Retinal pigment epithelial cell (primary cell): ENCODE measurements at regions not wholly inside any gene's neighbourhood (a gene's known extent, or its start where the extent isn't known, plus 50 kb on each side); places are given as distances from the start of the nearest gene placed in this dataset.

Source experiments
- DNase-seq: peaks from one replicate; pipeline ENCODE4 v3.0.0-alpha.2; 2010; ENCODE audit warnings: low read depth
- H3K4me3 ChIP-seq: 2 replicates; pipeline ENCODE4 v1.5.1; 2011; ENCODE audit warnings: mild to moderate bottlenecking, low read length, control low read depth, moderate library complexity
- TF ChIP-seq, protein P1 (sequence below): conservative IDR thresholded peaks from 2 replicates; pipeline ENCODE4 v1.5.1; 2011; ENCODE audit warnings: low read depth, low read length, control low read depth, inconsistent platforms

DNA sequence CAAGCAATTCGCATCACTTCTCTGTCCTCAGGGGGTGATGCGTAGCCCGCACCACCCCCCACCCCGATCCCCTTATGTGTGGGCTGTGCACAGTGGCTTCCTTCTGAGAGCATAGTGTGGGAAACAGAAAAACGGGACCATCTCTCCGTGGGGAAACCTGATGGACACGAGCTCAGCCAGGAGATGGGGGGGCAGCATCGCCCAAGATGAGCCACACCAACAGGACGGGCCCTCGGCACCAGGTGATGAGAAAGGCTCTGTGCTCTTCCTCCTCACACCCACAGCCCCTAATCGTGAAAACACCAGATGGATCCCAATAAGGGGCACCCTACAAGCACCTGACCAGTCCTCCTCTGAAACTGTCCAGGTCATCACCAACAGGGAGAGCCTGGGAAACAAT lies 153.6 kb downstream of the SHANK2 start:
- H3K4me3 ChIP-seq: no peak overlapping the region
- no peak for DNase-seq
- TF ChIP-seq, protein P1, sequence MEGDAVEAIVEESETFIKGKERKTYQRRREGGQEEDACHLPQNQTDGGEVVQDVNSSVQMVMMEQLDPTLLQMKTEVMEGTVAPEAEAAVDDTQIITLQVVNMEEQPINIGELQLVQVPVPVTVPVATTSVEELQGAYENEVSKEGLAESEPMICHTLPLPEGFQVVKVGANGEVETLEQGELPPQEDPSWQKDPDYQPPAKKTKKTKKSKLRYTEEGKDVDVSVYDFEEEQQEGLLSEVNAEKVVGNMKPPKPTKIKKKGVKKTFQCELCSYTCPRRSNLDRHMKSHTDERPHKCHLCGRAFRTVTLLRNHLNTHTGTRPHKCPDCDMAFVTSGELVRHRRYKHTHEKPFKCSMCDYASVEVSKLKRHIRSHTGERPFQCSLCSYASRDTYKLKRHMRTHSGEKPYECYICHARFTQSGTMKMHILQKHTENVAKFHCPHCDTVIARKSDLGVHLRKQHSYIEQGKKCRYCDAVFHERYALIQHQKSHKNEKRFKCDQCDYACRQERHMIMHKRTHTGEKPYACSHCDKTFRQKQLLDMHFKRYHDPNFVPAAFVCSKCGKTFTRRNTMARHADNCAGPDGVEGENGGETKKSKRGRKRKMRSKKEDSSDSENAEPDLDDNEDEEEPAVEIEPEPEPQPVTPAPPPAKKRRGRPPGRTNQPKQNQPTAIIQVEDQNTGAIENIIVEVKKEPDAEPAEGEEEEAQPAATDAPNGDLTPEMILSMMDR: no peak

DNA sequence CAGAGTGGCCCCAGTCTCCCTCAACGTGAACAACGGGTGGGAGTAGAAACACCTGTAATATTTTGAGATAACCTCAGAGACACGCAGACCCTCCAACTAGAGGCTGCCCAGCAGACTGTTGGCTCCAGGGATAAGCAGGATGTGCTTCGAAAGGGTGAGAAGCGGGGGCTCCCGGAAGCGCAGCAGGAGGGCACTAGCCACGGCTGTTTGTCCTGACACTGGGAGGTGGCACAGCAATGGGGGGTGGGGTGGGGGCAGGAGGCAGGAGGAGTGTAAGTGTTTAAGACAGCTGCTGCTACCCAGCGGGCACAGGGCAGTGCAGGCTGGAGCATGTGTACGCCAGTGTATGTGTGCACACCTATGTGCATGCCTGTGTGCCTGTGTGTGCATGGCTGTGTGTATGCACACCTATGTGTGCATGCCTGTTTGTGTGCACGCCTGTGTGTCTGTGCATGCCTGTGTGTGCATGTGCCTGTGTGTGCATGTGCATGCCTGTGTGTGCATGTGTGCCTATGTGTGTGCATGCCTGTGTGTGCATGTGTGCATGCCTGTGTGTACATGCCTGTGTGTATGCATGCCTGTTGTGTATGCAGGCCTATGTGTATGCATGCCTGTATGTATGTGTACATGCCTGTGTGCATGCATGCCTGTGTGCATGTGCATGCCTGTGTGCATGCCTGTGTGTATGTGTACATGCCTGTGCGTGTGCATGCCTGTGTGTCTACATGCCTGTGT lies 154.7 kb downstream of the SHANK2 start:
- H3K4me3 ChIP-seq: no peak overlapping the region
- TF ChIP-seq, protein P1: no peak
- no peak for DNase-seq

DNA sequence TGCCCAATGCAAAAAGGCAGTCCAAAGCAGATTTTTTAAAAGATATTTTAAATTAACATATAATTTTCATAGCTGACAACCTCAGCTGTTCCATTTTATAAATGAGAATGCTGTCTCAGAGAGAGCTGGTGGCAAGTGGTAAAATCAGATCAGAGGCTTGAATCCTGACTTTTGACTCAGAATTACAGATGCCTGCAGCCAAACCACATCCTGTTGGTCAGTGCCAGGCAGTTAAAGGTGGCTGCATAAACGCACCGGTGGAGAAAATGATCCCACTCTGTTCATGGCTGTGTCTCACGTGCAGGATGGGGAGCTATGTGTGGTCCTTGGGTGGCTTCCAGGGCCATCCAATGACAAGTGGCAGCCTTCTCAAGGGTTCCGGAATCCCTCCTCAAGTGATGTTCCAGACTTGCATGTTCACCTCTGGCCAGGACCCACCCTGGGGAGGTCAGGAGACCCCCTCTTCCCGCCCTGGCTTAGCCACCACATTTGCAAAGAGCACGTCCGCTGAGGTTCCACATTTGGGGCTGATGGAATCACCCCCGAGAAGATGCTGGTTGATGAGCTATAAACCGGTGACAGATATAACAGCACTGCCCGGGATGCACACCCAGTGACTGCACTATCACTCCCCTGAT lies 155.5 kb downstream of the SHANK2 start:
- no peak for DNase-seq
- TF ChIP-seq, protein P1: no peak
- H3K4me3 ChIP-seq: no peak overlapping the region

DNA sequence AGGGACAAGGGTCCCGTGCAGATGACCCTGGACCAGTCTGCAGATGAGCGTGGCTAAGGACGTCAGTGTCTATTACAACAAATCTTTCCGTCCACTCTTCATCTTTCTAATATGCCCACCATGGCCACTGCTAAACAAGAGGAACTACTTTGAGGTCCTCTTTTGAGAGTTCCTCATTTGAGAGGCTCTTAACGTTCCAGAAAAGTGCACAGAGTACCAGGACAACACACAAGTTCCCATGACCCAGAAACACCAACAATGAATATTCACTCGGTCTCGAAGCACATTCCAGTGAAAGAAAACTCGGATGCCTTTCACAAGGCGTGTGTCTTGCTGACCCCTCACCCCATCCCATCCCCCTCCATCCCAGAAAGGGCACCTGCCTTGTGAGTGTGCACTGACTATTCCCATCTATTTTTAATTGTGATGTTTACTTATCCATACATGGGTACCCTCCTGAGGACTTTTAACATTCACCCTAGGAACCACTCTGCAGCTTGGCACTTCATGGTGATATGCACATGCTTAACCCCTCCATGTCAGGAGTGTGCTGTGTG lies 157.0 kb downstream of the SHANK2 start:
- DNase-seq: no peak
- H3K4me3 ChIP-seq: no peak overlapping the region
- TF ChIP-seq, protein P1: no peak

DNA sequence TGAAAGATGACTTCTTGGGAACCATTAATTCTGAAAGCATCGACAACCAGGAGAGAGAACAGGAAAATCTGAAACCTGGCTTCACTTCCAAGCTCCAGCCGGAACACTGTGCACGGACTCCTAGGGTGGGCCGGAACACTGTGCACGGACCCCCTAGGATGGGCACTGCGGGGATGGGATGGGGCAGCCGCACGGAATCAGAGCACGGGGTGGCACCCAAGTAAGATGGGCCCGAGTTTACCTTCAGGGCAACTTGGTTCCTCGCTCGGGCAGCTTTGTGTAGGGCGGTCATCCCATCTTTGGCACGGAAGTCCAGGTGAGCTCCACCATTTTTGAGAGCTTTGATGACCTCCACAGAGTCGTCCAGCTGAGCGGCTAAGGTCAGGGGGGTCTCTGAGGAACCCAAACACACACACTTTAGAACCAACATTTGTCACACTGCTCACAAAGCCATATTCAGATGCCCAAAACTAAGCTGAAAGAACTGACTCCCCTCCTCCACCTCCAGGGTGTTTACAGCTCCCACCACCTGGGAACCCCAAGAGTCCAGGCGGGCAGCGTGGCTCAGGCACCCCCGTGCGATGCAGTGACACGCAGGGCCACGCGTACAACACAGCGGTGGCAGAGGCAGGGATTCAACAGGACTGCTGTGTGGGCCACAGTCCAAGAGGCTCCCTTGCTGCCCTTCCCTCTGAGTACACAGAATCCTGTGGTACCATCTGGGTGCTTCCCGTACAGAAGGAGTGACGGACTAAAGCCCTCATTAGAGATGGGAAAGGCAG lies 157.9 kb downstream of the SHANK2 start:
- TF ChIP-seq, protein P1: no peak
- H3K4me3 ChIP-seq: no peak overlapping the region
- no peak for DNase-seq

DNA sequence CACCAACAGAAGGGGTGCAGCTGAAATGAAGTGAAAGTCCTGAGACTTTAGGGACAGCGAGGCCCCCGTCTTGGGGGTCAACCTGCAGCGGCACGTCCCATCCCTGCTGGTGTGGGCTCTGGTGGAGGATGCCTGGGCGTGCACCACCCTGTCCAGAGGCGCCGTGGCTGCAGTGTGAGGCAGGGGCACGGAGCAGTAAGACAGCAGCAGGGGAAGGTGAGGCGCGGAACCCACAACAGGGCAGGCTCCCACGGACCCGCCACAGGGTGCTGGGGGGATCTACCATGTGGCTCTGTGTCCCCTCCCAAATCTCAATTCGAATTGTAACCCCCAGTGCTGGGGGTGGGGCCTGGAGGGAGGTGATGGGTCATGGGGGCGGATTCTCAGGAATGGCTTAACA lies 158.6 kb downstream of the SHANK2 start:
- no peak for DNase-seq
- TF ChIP-seq, protein P1: no peak
- H3K4me3 ChIP-seq: no peak overlapping the region
